ENCODE measurements at regions not wholly inside any gene's neighbourhood (a gene's known extent, or its start where the extent isn't known, plus 50 kb on each side); places are given as distances from the start of the nearest gene placed in this dataset.

- H3K27me3 ChIP-seq (ENCODE audit: insufficient read depth, low read depth, low read length) = no peaks in the 10 kb centered on the region
These were observed 123.2 kb upstream of the ANKFN1 start for GRCh38 chr17:56030009-56030624.

GRCh38 chr17:56031636-56032035 lies 121.6 kb upstream of the ANKFN1 start:
- Histone ChIP-seq H3K4me3 (ENCODE audit: low read length) (no peak overlapping the region), H3K36me3 (ENCODE audit: insufficient read depth, low read length) (no peaks in the 10 kb centered on the region), H3K27me3 (ENCODE audit: insufficient read depth, low read depth, low read length) (no peaks in the 10 kb centered on the region), H3K4me2 (ENCODE audit: low read length) (no peak overlapping the region), H3K9ac (ENCODE audit: low read length) (no peak overlapping the region), H3K9me3 (ENCODE audit: low read length) (no peaks in the 10 kb centered on the region), H3K27ac (ENCODE audit: low read length) (no peak overlapping the region), H3F3A (ENCODE audit: insufficient read depth, low read length, poor library complexity, severe bottlenecking) (no peaks in the 10 kb centered on the region), H2AFZ (ENCODE audit: low read depth, low read length) (no peak overlapping the region), H4K20me1 (ENCODE audit: insufficient read depth) (no peaks in the 10 kb centered on the region), H3K79me2 (replicated peaks; ENCODE audit: insufficient read depth, low read length) (no peaks in the 10 kb centered on the region), H3K9me2 (ENCODE audit: insufficient read depth, low read length) (no peaks in the 10 kb centered on the region)
- TF ChIP-seq EZH2 (IDR thresholded peaks at IDR 0.05; ENCODE audit: borderline replicate concordance, insufficient read depth, low read length, poor library complexity, severe bottlenecking) (no peak), EP300 (conservative IDR thresholded peaks at IDR 0.05; ENCODE audit: poor library complexity, severe bottlenecking) (no peak)

More at GRCh38 chr17:56030009-56030624, 123.2 kb upstream of the ANKFN1 start:
- Histone ChIP-seq H2AFZ (ENCODE audit: low read depth, low read length) (no peak overlapping the region), H4K20me1 (ENCODE audit: insufficient read depth) (no peaks in the 10 kb centered on the region), H3F3A (ENCODE audit: insufficient read depth, low read length, poor library complexity, severe bottlenecking) (no peaks in the 10 kb centered on the region), H3K9ac (ENCODE audit: low read length) (no peak overlapping the region), H3K79me2 (replicated peaks; ENCODE audit: insufficient read depth, low read length) (no peaks in the 10 kb centered on the region), H3K27ac (ENCODE audit: low read length) (no peak overlapping the region), H3K9me2 (ENCODE audit: insufficient read depth, low read length) (no peaks in the 10 kb centered on the region), H3K4me2 (ENCODE audit: low read length) (no peak overlapping the region), H3K36me3 (ENCODE audit: insufficient read depth, low read length) (no peaks in the 10 kb centered on the region), H3K9me3 (ENCODE audit: low read length) (no peaks in the 10 kb centered on the region), H3K4me3 (ENCODE audit: low read length) (no peak overlapping the region)
- TF ChIP-seq SMC3 (conservative IDR thresholded peaks at IDR 0.05; ENCODE audit: poor library complexity) (no peak), EZH2 (IDR thresholded peaks at IDR 0.05; ENCODE audit: borderline replicate concordance, insufficient read depth, low read length, poor library complexity, severe bottlenecking) (no peak)

GRCh38 chr17:56034197-56034635 lies 119.1 kb upstream of the ANKFN1 start:
- Histone ChIP-seq H4K20me1 (ENCODE audit: insufficient read depth) (no peaks in the 10 kb centered on the region), H3K79me2 (replicated peaks; ENCODE audit: insufficient read depth, low read length) (no peaks in the 10 kb centered on the region), H3K9me3 (ENCODE audit: low read length) (no peaks in the 10 kb centered on the region), H2AFZ (ENCODE audit: low read depth, low read length) (no peak overlapping the region), H3K4me2 (ENCODE audit: low read length) (no peak overlapping the region), H3K36me3 (ENCODE audit: insufficient read depth, low read length) (no peaks in the 10 kb centered on the region), H3K4me3 (ENCODE audit: low read length) (no peak overlapping the region), H3K27ac (ENCODE audit: low read length) (no peak overlapping the region), H3K9me2 (ENCODE audit: insufficient read depth, low read length) (no peaks in the 10 kb centered on the region), H3F3A (ENCODE audit: insufficient read depth, low read length, poor library complexity, severe bottlenecking) (no peaks in the 10 kb centered on the region), H3K9ac (ENCODE audit: low read length) (no peak overlapping the region), H3K27me3 (ENCODE audit: insufficient read depth, low read depth, low read length) (no peaks in the 10 kb centered on the region)
- TF ChIP-seq EZH2 (IDR thresholded peaks at IDR 0.05; ENCODE audit: borderline replicate concordance, insufficient read depth, low read length, poor library complexity, severe bottlenecking) (no peak), TAF1 (IDR thresholded peaks at IDR 0.05; ENCODE audit: low read depth) (no peak), RAD21 (conservative IDR thresholded peaks at IDR 0.05) (no peak), EP300 (conservative IDR thresholded peaks at IDR 0.05; ENCODE audit: poor library complexity, severe bottlenecking) (no peak), REST (IDR thresholded peaks at IDR 0.05; ENCODE audit: borderline replicate concordance) (no peak), POLR2AphosphoS5 (IDR thresholded peaks at IDR 0.05) (no peak), SMC3 (conservative IDR thresholded peaks at IDR 0.05; ENCODE audit: poor library complexity) (no peak), MXI1 (conservative IDR thresholded peaks at IDR 0.05; ENCODE audit: poor library complexity, severe bottlenecking) (no peak), CTCF (IDR thresholded peaks at IDR 0.05; ENCODE audit: poor library complexity, severe bottlenecking) (no peak)
